ENCODE measurements at regions not wholly inside any gene's neighbourhood (a gene's known extent, or its start where the extent isn't known, plus 50 kb on each side); places are given as distances from the start of the nearest gene placed in this dataset.

DNA sequence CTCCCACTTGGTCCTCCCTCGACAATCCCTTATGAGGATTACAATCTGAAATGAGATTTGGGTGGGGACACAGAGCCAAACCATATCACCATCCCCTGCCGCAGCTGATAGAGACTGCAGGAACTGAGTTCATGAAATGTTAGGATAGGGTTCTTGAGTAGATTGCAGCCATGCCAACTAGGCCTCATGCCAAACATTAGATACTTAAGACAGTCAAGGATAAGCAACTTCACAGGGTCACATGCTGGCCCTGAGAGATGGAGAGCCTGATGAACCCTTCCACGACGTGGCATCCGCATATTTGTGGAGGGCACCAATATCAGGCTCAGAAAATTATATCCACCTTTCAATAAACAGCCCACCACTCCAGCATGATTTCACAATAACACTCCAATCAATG, 121.3 kb downstream of the ALDH8A1 start:
- Histone ChIP-seq H3K36me3 (no peaks in the 10 kb centered on the region), H3K27ac (no peak overlapping the region), H3K9me3 (peaks cover 0 to 5% (median 0%) of the 10 kb centered on the region in 12 donors), H3K27me3 (no peaks in the 10 kb centered on the region), H3K4me1 (peaks cover 0 to 10% (median 0%) of the 10 kb centered on the region in 12 donors), H3K4me3 (no peak overlapping the region)
- TF ChIP-seq, protein P1, sequence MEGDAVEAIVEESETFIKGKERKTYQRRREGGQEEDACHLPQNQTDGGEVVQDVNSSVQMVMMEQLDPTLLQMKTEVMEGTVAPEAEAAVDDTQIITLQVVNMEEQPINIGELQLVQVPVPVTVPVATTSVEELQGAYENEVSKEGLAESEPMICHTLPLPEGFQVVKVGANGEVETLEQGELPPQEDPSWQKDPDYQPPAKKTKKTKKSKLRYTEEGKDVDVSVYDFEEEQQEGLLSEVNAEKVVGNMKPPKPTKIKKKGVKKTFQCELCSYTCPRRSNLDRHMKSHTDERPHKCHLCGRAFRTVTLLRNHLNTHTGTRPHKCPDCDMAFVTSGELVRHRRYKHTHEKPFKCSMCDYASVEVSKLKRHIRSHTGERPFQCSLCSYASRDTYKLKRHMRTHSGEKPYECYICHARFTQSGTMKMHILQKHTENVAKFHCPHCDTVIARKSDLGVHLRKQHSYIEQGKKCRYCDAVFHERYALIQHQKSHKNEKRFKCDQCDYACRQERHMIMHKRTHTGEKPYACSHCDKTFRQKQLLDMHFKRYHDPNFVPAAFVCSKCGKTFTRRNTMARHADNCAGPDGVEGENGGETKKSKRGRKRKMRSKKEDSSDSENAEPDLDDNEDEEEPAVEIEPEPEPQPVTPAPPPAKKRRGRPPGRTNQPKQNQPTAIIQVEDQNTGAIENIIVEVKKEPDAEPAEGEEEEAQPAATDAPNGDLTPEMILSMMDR (IDR thresholded peaks at IDR 0.05): no peak
- no peak for TF ChIP-seq POLR2A (IDR thresholded peaks at IDR 0.05)
- ATAC-seq: no peak
- no peak for DNase-seq
- intact Hi-C loops (cut with DNase I): loop anchor here in 2 of 10 donors (10.0 kb wide), 3 partner anchors 106 to 294 kb away; no protein-coding TSS in a partner anchor
- WGBS, 4 donors: 84 to 91% (median 89%) methylated on average over 5 of the region's 5 CpGs

DNA sequence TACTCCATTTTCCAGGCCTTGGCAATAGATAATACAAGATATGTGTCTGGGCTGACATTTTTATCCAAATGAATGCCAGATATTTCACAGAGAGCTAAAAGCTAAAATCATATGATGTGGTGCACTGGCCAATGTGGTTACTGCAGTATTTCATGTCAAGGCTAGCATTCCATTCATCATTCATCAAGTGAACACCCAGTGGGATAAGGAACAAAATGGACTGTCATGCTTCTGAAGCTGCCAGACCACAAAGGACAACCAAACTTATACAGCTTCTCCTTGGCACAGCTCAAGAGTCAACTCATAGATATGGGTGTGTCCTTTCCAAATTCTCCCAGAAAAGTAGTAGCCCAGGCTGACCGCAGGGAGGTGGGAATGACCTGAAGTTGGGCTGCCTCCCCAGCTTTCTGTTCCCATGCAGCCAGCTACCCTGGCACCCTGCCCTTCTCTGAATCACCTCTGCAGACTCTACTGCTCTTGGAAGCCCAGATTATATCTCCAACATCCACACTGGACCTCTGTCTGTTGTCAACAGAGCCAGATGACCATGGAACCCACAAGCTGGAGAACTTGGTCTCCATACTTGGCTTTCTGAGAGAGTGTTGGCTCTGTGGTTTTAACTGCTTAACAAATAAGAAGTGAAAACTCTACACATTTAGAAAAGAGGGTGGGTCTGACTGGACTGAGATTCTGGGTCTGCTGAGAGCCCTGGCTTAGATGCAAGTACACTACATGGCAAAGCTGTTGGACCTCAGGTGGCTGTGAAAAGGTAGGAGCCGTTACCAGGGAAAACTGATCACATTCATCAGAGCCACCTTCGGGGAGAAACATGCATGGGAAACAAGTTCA, 122.8 kb downstream of the ALDH8A1 start:
- TF ChIP-seq, protein P1 (IDR thresholded peaks at IDR 0.05): no peak
- TF ChIP-seq POLR2A (IDR thresholded peaks at IDR 0.05): no peak
- peak; percentile 57 to 84 (median 81) for DNase-seq
- Histone ChIP-seq H3K4me1 (peaks cover 0 to 14% (median 1%) of the 10 kb centered on the region in 12 donors), H3K4me3 (no peak overlapping the region), H3K36me3 (no peaks in the 10 kb centered on the region), H3K27me3 (no peaks in the 10 kb centered on the region), H3K9me3 (peaks cover 0 to 5% (median 0%) of the 10 kb centered on the region in 12 donors), H3K27ac (peak overlapping the region in 2 of 12 donors; percentile 26 to 46)
- intact Hi-C loops (cut with DNase I): loop anchor here in 2 of 10 donors (10.0 kb wide), 3 partner anchors 108 to 292 kb away; no protein-coding TSS in a partner anchor
- 82 to 88% (median 86%) methylated on average over 3 of the region's 3 CpGs for WGBS, 4 donors
- peak; percentile 58 to 85 (median 74) for ATAC-seq

DNA sequence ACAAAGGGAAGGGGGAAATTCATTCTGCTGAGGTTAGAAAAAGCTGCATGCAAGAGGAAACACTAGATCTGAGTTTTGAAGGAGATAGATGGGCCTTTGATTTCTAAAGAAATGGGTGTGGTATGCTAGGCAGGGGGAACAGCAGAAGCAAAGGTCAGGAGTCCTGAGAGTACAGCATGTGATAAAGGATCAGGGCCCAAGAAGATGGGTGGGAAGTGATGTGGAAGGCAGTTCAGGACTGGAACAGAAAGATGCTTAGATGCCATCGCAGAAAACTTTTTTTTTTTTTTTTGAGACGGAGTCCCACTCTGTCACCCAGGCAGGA, 126.2 kb downstream of the ALDH8A1 start:
- TF ChIP-seq POLR2A (IDR thresholded peaks at IDR 0.05): no peak
- TF ChIP-seq, protein P1 (IDR thresholded peaks at IDR 0.05): no peak
- DNase-seq (no peak), ATAC-seq (no peak)
- Histone ChIP-seq H3K4me1 (peaks cover 0 to 19% (median 1%) of the 10 kb centered on the region in 12 donors), H3K27me3 (no peaks in the 10 kb centered on the region), H3K9me3 (peaks cover 0 to 5% (median 0%) of the 10 kb centered on the region in 12 donors), H3K4me3 (no peak overlapping the region), H3K27ac (no peak overlapping the region), H3K36me3 (no peaks in the 10 kb centered on the region)
- 88 to 94% (median 92%) methylated on average over 2 of the region's 2 CpGs for WGBS, 4 donors
- intact Hi-C loops (cut with DNase I): loop anchor here (1.0 to 10.0 kb wide), 16 partner anchors 59 to 667 kb away; no protein-coding TSS in a partner anchor

DNA sequence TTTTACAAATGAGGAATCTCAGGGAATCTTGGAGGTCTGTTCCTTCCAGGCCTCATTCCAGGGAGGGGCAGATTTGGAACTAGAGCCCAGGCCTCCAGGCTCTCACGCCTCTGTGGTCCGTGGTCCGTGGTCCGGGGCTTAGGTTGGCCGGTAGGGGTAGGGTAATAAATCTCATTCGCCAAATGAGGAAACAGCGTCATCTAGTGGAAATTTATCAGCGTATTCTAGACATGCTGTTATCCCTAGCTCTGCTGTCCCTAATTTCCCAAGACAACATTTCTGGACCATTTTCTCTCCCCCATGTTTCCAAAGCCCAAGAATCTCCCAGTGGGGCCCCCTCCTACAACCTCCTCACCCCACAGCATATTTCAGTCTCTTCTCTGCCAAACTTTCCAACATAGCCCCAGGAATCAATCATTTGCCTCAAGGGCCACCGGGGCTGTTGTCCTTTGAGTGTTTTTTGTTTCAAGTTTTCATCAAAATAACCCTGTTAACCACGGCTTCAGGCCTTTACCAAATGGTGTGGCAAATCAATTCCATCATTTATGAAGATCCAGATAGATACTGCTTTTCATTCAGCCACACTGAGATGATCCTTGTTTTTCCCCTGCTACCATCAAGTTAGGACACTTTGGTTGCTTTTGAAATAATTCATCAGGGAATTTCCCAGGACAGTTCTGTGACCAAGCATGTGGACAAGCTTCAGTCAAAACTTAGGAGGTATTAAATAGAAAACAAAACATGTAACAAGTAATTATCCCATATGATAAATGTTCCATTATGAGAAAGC, 126.8 kb downstream of the ALDH8A1 start:
- H3K27ac ChIP-seq: no peak overlapping the region
- DNase-seq: peak in 4 of 5 donors; percentile 28 to 55 (median 38)
- TF ChIP-seq POLR2A (IDR thresholded peaks at IDR 0.05): no peak
- TF ChIP-seq, protein P1 (IDR thresholded peaks at IDR 0.05): peak; percentile 85 to 94 (median 88)
- H3K4me3 ChIP-seq: no peak overlapping the region
- intact Hi-C loops (cut with DNase I): loop anchor here (1.0 to 10.0 kb wide), 16 partner anchors 59 to 666 kb away; no protein-coding TSS in a partner anchor
- ATAC-seq: peak; percentile 84 to 92 (median 90)
- no peaks in the 10 kb centered on the region for H3K27me3 ChIP-seq
- H3K9me3 ChIP-seq: peaks cover 0 to 5% (median 0%) of the 10 kb centered on the region in 12 donors
- 9 to 11% (median 9%) methylated on average over 10 of the region's 10 CpGs for WGBS, 4 donors
- peaks cover 0 to 19% (median 1%) of the 10 kb centered on the region in 12 donors for H3K4me1 ChIP-seq
- H3K36me3 ChIP-seq: no peaks in the 10 kb centered on the region

Data from heart left ventricle (tissue), 16 donors.